GM12878 (cell line): ENCODE measurements at regions not wholly inside any gene's neighbourhood (a gene's known extent, or its start where the extent isn't known, plus 50 kb on each side); places are given as distances from the start of the nearest gene placed in this dataset.

Source experiments
- E2F8 ChIP-seq: fragments of 450-650 bp; IDR thresholded peaks from 2 replicates; pipeline ENCODE4 v1.6.1; 2018; ENCODE audit warnings: mild to moderate bottlenecking, low read depth, moderate library complexity; ENCODE audit not compliant: partially characterized antibody
- MAX ChIP-seq: IDR thresholded peaks from 2 replicates; pipeline ENCODE4 v1.6.1; 2012; ENCODE audit warnings: low read depth, low read length, improper control_type of control experiment
- MTA3 ChIP-seq: IDR thresholded peaks from 2 replicates; pipeline ENCODE4 v1.6.1; 2012; ENCODE audit warnings: low read length, inconsistent platforms, borderline replicate concordance
- PAX5 ChIP-seq: IDR thresholded peaks from 2 replicates; pipeline ENCODE4 v1.6.1; 2011; ENCODE audit warnings: low read depth, low read length, borderline replicate concordance
- RELB ChIP-seq: fragments of 450-650 bp; IDR thresholded peaks from 2 replicates; pipeline ENCODE4 v1.6.1; 2017; ENCODE audit warnings: low read depth, mild to moderate bottlenecking, moderate library complexity
- SUZ12 ChIP-seq: fragments of 200-600 bp; sonication (generic); IDR thresholded peaks from one replicate; pipeline ENCODE4 v1.6.1; 2018; ENCODE audit warnings: antibody characterized with exemption, mild to moderate bottlenecking; ENCODE audit not compliant: unreplicated experiment
- TF ChIP-seq, protein P1 (sequence below): fragments of 150-350 bp; IDR thresholded peaks from 2 replicates; pipeline ENCODE4 v1.6.1; 2016; ENCODE audit warnings: low read depth, low read length

DNA sequence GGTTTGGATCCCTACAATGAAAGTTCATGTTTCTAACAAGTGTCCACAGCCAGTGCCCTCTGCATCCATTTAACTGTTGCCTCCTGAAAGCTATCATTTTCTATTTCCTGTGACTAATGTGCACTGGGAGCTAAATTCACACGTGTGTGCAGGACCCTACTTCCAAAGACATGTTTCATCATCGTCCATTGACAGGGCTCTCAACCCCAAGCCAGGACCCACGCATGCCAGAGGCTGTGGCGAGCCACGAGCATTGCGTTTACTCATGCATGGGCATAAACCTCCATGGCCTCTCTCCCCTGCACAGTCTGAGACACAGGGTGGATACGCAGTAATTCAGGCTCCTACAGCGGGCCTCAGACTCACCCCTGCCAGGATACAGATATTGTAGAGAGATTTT lies 153.2 kb downstream of the MAFB start (continued):
- TF ChIP-seq E2F8, result no peak
- no peak for TF ChIP-seq SUZ12
- no peak for TF ChIP-seq MTA3
- no peak for TF ChIP-seq RELB
- TF ChIP-seq, protein P1, sequence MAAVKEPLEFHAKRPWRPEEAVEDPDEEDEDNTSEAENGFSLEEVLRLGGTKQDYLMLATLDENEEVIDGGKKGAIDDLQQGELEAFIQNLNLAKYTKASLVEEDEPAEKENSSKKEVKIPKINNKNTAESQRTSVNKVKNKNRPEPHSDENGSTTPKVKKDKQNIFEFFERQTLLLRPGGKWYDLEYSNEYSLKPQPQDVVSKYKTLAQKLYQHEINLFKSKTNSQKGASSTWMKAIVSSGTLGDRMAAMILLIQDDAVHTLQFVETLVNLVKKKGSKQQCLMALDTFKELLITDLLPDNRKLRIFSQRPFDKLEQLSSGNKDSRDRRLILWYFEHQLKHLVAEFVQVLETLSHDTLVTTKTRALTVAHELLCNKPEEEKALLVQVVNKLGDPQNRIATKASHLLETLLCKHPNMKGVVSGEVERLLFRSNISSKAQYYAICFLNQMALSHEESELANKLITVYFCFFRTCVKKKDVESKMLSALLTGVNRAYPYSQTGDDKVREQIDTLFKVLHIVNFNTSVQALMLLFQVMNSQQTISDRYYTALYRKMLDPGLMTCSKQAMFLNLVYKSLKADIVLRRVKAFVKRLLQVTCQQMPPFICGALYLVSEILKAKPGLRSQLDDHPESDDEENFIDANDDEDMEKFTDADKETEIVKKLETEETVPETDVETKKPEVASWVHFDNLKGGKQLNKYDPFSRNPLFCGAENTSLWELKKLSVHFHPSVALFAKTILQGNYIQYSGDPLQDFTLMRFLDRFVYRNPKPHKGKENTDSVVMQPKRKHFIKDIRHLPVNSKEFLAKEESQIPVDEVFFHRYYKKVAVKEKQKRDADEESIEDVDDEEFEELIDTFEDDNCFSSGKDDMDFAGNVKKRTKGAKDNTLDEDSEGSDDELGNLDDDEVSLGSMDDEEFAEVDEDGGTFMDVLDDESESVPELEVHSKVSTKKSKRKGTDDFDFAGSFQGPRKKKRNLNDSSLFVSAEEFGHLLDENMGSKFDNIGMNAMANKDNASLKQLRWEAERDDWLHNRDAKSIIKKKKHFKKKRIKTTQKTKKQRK, result no peak
- no peak for TF ChIP-seq MAX
- TF ChIP-seq PAX5, result no peak
- TF ChIP-seq, all 136 proteins: peak for 0
